ENCODE measurements at regions not wholly inside any gene's neighbourhood (a gene's known extent, or its start where the extent isn't known, plus 50 kb on each side); places are given as distances from the start of the nearest gene placed in this dataset.
"Not testable (repeated sequence)": the region's sequence is repeated elsewhere in the genome, so short reads cannot be mapped to it uniquely, and the experiment has no call there.

DNA sequence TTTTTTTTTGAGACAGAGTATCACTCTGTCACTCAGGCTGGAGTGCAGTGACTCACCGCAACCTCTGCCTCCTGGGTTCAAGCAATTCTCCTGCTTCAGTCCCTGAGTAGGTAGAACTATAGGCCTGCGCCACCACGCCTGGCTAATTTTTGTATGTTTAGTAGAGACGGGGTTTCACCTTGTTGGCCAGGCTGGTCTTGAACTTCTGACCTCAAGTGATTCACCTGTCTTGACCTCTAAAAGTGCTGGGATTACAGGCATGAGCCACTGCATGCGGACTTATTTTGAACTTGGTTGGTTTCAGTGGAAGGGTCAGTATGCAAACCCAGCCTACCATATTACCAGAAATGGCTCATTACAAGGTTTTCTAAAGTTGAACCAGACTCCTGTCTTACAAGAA lies 61.6 kb upstream of the GBA3 start:
- not testable (repeated sequence) for H3K4me3 Mint-ChIP-seq; H3K27me3 Mint-ChIP-seq; H3K36me3 Mint-ChIP-seq; H3K9me3 Mint-ChIP-seq; H3K27ac Mint-ChIP-seq; DNase-seq (ENCODE audit: extremely low spot score, unreplicated experiment)
- H3K4me1 Mint-ChIP-seq (ENCODE audit: unreplicated experiment): peaks cover 13% of the 10 kb centered on the region

DNA sequence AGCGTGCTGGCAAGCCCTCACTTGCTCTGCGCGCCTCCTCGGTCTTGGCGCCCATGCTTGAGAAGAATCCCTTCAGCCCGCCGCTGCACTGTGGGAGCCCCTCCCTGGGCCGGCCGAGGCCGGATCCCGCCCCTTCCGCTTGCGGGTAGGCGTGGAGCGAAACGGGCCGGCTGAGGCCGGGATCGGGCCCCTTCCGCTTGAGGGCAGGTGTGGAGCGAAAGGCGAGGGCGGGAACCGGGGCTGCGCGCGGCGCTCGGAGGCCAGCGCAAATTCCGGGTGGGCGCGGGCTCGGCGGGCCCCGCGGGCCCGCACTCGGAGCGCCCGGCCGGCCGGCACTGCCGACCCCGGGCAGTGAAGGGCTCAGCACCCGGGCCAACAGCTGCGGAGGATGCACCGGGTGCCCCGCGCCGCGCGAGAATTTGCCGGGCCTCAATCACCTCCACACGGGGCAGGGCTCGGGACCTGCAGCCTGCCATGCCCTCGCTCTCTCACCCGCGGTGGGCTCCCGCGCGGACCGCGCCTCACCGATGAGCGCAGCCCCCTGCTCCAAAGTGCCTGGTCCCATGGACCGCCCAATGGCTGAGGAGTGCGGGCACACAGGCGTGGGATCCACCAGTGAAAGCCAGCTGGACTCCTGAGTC lies 58.1 kb upstream of the GBA3 start:
- Mint-ChIP-seq H3K27me3 (no peaks in the 10 kb centered on the region), H3K4me3 (no peak overlapping the region), H3K9me3 (no peaks in the 10 kb centered on the region), H3K27ac (no peak overlapping the region), H3K4me1 (ENCODE audit: unreplicated experiment) (peaks cover 10% of the 10 kb centered on the region), H3K36me3 (no peaks in the 10 kb centered on the region)
- DNase-seq (ENCODE audit: extremely low spot score, unreplicated experiment): no peak
- TF ChIP-seq, protein P1, sequence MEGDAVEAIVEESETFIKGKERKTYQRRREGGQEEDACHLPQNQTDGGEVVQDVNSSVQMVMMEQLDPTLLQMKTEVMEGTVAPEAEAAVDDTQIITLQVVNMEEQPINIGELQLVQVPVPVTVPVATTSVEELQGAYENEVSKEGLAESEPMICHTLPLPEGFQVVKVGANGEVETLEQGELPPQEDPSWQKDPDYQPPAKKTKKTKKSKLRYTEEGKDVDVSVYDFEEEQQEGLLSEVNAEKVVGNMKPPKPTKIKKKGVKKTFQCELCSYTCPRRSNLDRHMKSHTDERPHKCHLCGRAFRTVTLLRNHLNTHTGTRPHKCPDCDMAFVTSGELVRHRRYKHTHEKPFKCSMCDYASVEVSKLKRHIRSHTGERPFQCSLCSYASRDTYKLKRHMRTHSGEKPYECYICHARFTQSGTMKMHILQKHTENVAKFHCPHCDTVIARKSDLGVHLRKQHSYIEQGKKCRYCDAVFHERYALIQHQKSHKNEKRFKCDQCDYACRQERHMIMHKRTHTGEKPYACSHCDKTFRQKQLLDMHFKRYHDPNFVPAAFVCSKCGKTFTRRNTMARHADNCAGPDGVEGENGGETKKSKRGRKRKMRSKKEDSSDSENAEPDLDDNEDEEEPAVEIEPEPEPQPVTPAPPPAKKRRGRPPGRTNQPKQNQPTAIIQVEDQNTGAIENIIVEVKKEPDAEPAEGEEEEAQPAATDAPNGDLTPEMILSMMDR (conservative IDR thresholded peaks at IDR 0.05): no peak

DNA sequence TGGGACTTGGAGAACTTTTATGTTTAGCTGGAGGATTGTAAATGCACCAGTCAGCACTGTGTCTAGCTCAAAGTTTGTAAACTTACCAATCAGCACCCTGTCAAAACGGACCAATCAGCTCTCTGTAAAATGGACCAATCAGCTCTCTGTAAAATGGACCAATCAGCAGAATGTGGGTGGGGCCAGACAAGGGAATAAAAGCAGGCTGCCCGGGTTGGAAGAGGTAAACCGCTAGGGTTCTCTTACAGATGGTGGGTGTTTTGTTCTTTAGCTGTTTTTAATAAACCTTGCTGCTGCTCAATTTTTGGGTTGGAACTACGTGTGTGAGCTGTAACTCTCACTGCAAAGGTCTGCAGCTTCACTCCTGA lies 57.6 kb upstream of the GBA3 start:
- H3K4me1 Mint-ChIP-seq (ENCODE audit: unreplicated experiment); H3K27me3 Mint-ChIP-seq; H3K27ac Mint-ChIP-seq; H3K36me3 Mint-ChIP-seq; DNase-seq (ENCODE audit: extremely low spot score, unreplicated experiment); H3K4me3 Mint-ChIP-seq; H3K9me3 Mint-ChIP-seq: not testable (repeated sequence)

- H3K27me3 Mint-ChIP-seq: no peaks in the 10 kb centered on the region
- peaks cover 2% of the 10 kb centered on the region for H3K4me1 Mint-ChIP-seq (ENCODE audit: unreplicated experiment)
- H3K36me3 Mint-ChIP-seq: peaks cover 2% of the 10 kb centered on the region
- no peak overlapping the region for H3K27ac Mint-ChIP-seq
- TF ChIP-seq, protein P1 (conservative IDR thresholded peaks at IDR 0.05): no peak
- H3K9me3 Mint-ChIP-seq: peaks cover 2% of the 10 kb centered on the region
- no peak for DNase-seq (ENCODE audit: extremely low spot score, unreplicated experiment)
- no peak overlapping the region for H3K4me3 Mint-ChIP-seq
These were observed 57.0 kb upstream of the GBA3 start for GRCh38 chr4:22635692-22636091.

DNA sequence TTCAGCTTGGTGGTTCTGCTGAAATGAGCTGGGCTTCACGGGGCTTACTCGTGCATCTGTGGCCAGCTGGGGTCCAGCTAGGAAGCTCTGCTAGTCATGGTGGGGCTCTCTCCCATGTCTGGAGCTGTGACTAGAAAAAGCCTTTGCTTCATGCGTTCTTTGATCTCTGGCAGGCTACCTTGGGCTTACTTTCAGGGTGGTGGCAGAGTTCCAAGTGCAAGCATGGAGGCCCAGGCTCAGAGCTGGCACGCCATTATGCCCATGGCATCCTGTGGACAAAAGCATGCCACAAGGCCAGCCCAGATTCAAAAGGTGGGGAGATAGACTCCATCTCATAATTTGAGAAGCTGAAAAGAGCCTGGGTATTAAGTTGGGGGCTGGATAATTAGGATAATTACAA lies 55.4 kb upstream of the GBA3 start:
- TF ChIP-seq, protein P1 (conservative IDR thresholded peaks at IDR 0.05): no peak
- Mint-ChIP-seq H3K27me3 (no peaks in the 10 kb centered on the region), H3K36me3 (peaks cover 3% of the 10 kb centered on the region), H3K4me1 (ENCODE audit: unreplicated experiment) (no peaks in the 10 kb centered on the region), H3K27ac (no peak overlapping the region), H3K9me3 (peaks cover 4% of the 10 kb centered on the region), H3K4me3 (no peak overlapping the region)
- no peak for DNase-seq (ENCODE audit: extremely low spot score, unreplicated experiment)

Measured in type B pancreatic cell (in vitro differentiated cells).